B cell (primary cell): ENCODE measurements at regions not wholly inside any gene's neighbourhood (a gene's known extent, or its start where the extent isn't known, plus 50 kb on each side); places are given as distances from the start of the nearest gene placed in this dataset.

Experiments used
- ATAC-seq: fragments of 200-7000 bp; cut with Tn5 transposase; one replicate; pipeline ENCODE4 v1.10.0; 2021; ENCODE audit warnings: low read depth, mild to moderate bottlenecking, moderate number of reproducible peaks, moderate library complexity
- CTCF ChIA-PET: fragments of 350-600 bp; sonication (Branson Sonifier 250); formaldehyde crosslinking; loops from one replicate; lab custom pipeline; 2021; ENCODE audit warnings: antibody characterized with exemption, inconsistent platforms; lab: Charles Lee
- POLR2A ChIA-PET: fragments of 350-600 bp; sonication (Branson Sonifier 250); formaldehyde crosslinking; loops from one replicate; lab custom pipeline; 2021; ENCODE audit warnings: antibody characterized with exemption; lab: Charles Lee
- DNase-seq: peaks from one replicate; pipeline ENCODE4 v3.0.0; 2013
- H2AFZ ChIP-seq: 2 replicates; pipeline ENCODE4 v1.6.1; 2012; ENCODE audit warnings: mild to moderate bottlenecking, low read depth, low read length; ENCODE audit not compliant: insufficient read depth, poor library complexity, severe bottlenecking
- H3K27ac ChIP-seq, 2 donors: 1 replicate in 1 of 2; 2 replicates in 1 of 2; pipeline ENCODE4 v1.5.1; 2012 to 2013; ENCODE audit warnings: low read length in 2 of 2, mild to moderate bottlenecking in 2 of 2, moderate library complexity in 1 of 2
- H3K27me3 ChIP-seq, 4 experiments: fragments of 200-600 bp in 1 of 4; sonication (generic) in 1 of 4; replicated peaks in 1 of 4; 1 replicate in 2 of 4; 2 replicates in 2 of 4; pipeline versions ENCODE4 v1.6.1 to v1.7.0; 2013 to 2016; ENCODE audit warnings: low read length in 3 of 4, mild to moderate bottlenecking in 2 of 4, mixed read lengths in 1 of 4, moderate library complexity in 1 of 4; ENCODE audit not compliant: insufficient read depth in 4 of 4, control insufficient read depth in 3 of 4; ENCODE audit errors: control extremely low read depth in 1 of 4
- H3K36me3 ChIP-seq, 2 experiments: replicated peaks in 1 of 2; 1 replicate in 1 of 2; 2 replicates in 1 of 2; pipeline versions ENCODE4 v1.6.1 to v1.7.1; 2013; ENCODE audit warnings: low read length in 1 of 2; ENCODE audit not compliant: insufficient read depth in 2 of 2, control insufficient read depth in 1 of 2; ENCODE audit errors: control extremely low read depth in 1 of 2, extremely low read depth in 1 of 2
- H3K4me1 ChIP-seq, 2 donors: fragments of 200-600 bp in 1 of 2; sonication (generic) in 1 of 2; 1 replicate in 1 of 2; 2 replicates in 1 of 2; pipeline versions ENCODE4 v1.5.1 to v1.6.1; 2013 to 2017; ENCODE audit warnings: low read length in 2 of 2; ENCODE audit not compliant: control insufficient read depth in 2 of 2, insufficient read depth in 2 of 2
- H3K4me2 ChIP-seq: replicated peaks from 2 replicates; pipeline ENCODE3; 2012; ENCODE audit warnings: mild to moderate bottlenecking, low read depth, low read length; ENCODE audit not compliant: poor library complexity, severe bottlenecking
- H3K4me3 ChIP-seq, 5 experiments: fragments of 200-600 bp in 1 of 5; sonication (generic) in 1 of 5; 1 replicate in 3 of 5; 2 replicates in 2 of 5; pipeline versions ENCODE4 v1.5.1 to v1.7.0; 2011 to 2016; ENCODE audit warnings: low read length in 4 of 5, mild to moderate bottlenecking in 4 of 5, low read depth in 2 of 5, control low read depth in 1 of 5, moderate library complexity in 1 of 5; ENCODE audit not compliant: insufficient read depth in 1 of 5; ENCODE audit errors: control extremely low read depth in 1 of 5, extremely low read depth in 1 of 5
- H3K79me2 ChIP-seq: fragments of 200-600 bp; sonication (generic); one replicate; pipeline ENCODE4 v1.6.0; 2016; ENCODE audit warnings: low read length; ENCODE audit not compliant: control insufficient read depth, insufficient read depth
- H3K9ac ChIP-seq: fragments of 200-600 bp; sonication (generic); 2 replicates; pipeline ENCODE4 v1.6.1; 2017; ENCODE audit warnings: mild to moderate bottlenecking, low read length, moderate library complexity
- H3K9me3 ChIP-seq, 3 donors: one replicate each; pipeline versions ENCODE4 v1.6.1 to v1.7.1; 2013; ENCODE audit warnings: low read length in 2 of 3; ENCODE audit not compliant: control insufficient read depth in 2 of 3, insufficient read depth in 1 of 3; ENCODE audit errors: control extremely low read depth in 1 of 3
- H4K20me1 ChIP-seq: 2 replicates; pipeline ENCODE4 v1.6.0; 2012; ENCODE audit warnings: mild to moderate bottlenecking, low read length; ENCODE audit not compliant: insufficient read depth, control insufficient read depth, poor library complexity, severe bottlenecking
- H3K27ac Mint-ChIP-seq: one replicate; pipeline ENCODE4 v1.8.0; 2021; ENCODE audit warnings: mixed read lengths
- H3K27me3 Mint-ChIP-seq: one replicate; pipeline ENCODE4 v1.8.0; 2021; ENCODE audit warnings: mixed read lengths
- H3K4me1 Mint-ChIP-seq: one replicate; pipeline ENCODE4 v1.8.0; 2021; ENCODE audit warnings: mixed read lengths
- H3K4me3 Mint-ChIP-seq: one replicate; pipeline ENCODE4 v1.8.0; 2021; ENCODE audit warnings: mixed read lengths
- H3K9me3 Mint-ChIP-seq: one replicate; pipeline ENCODE4 v1.8.0; 2022; ENCODE audit warnings: mixed read lengths; ENCODE audit not compliant: insufficient read depth
- EZH2 ChIP-seq: IDR thresholded peaks from 2 replicates; pipeline ENCODE4 v1.6.1; 2012; ENCODE audit warnings: borderline replicate concordance, low read depth, mild to moderate bottlenecking, moderate library complexity, low read length; ENCODE audit not compliant: insufficient read depth, poor library complexity, severe bottlenecking
- WGBS: methylation state at CpG from one replicate; pipeline ENCODE4 v1.1.5; 2013; ENCODE audit warnings: missing lambda C conversion rate; ENCODE audit not compliant: insufficient coverage; 5-methylcytosine and 5-hydroxymethylcytosine counted together
- intact Hi-C: fragments of 100-400 bp; cut with micrococcal nuclease; formaldehyde crosslinking; loops from one replicate; pipeline ENCODE4 v1.10.0; 2022
- TF ChIP-seq, protein P1 (sequence below): fragments of 200-600 bp; IDR thresholded peaks from one replicate; pipeline ENCODE4 v1.8.0; 2022; ENCODE audit warnings: antibody characterized with exemption, mild to moderate bottlenecking

DNA sequence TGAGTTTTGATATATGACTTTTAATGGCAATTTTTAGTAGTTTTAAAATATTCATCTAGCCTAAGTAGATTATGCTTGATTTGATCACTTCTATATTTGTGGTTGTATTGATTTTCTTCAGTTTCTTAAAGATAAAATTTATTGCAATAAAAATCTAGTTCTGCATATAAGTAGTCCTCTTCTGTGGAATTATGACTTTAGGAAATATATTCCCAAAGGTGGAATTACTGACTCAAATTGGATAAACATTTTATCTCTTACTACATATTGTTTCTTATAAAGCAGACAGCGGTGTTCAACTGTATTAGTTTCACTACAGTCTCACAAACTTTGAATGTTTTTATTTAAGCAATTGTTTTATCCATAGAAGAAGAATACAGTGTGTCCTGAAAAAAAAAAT, 883.0 kb upstream of the SEMA6A start:
- no peaks in the 10 kb centered on the region for H3K9me3 ChIP-seq
- TF ChIP-seq, protein P1, sequence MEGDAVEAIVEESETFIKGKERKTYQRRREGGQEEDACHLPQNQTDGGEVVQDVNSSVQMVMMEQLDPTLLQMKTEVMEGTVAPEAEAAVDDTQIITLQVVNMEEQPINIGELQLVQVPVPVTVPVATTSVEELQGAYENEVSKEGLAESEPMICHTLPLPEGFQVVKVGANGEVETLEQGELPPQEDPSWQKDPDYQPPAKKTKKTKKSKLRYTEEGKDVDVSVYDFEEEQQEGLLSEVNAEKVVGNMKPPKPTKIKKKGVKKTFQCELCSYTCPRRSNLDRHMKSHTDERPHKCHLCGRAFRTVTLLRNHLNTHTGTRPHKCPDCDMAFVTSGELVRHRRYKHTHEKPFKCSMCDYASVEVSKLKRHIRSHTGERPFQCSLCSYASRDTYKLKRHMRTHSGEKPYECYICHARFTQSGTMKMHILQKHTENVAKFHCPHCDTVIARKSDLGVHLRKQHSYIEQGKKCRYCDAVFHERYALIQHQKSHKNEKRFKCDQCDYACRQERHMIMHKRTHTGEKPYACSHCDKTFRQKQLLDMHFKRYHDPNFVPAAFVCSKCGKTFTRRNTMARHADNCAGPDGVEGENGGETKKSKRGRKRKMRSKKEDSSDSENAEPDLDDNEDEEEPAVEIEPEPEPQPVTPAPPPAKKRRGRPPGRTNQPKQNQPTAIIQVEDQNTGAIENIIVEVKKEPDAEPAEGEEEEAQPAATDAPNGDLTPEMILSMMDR = no peak
- no peak for TF ChIP-seq EZH2
- Mint-ChIP-seq H3K27ac (no peak overlapping the region), H3K9me3 (no peaks in the 10 kb centered on the region), H3K4me3 (no peak overlapping the region), H3K4me1 (peaks cover 7% of the 10 kb centered on the region), H3K27me3 (peaks cover 9% of the 10 kb centered on the region)
- H2AFZ ChIP-seq = no peak overlapping the region
- H3K4me1 ChIP-seq = peaks cover 5 to 10% of the 10 kb centered on the region in 2 donors
- no peaks in the 10 kb centered on the region for H3K36me3 ChIP-seq
- intact Hi-C loops = loop anchor here (10.0 kb wide), 2 partner anchors 1323 to 1497 kb away; no protein-coding TSS in a partner anchor
- DNase-seq = no peak
- POLR2A ChIA-PET = no interaction called here
- H3K4me3 ChIP-seq = no peak overlapping the region
- H3K27me3 ChIP-seq = peaks cover 0 to 9% (median 4%) of the 10 kb centered on the region in 4 experiments
- no peak for ATAC-seq
- no peaks in the 10 kb centered on the region for H4K20me1 ChIP-seq
- no peak overlapping the region for H3K9ac ChIP-seq
- WGBS = no CpG with 5 or more reads among the region's 1 CpG
- H3K27ac ChIP-seq = no peak overlapping the region
- H3K4me2 ChIP-seq = no peak overlapping the region
- no peaks in the 10 kb centered on the region for H3K79me2 ChIP-seq
- CTCF ChIA-PET = no interaction called here

DNA sequence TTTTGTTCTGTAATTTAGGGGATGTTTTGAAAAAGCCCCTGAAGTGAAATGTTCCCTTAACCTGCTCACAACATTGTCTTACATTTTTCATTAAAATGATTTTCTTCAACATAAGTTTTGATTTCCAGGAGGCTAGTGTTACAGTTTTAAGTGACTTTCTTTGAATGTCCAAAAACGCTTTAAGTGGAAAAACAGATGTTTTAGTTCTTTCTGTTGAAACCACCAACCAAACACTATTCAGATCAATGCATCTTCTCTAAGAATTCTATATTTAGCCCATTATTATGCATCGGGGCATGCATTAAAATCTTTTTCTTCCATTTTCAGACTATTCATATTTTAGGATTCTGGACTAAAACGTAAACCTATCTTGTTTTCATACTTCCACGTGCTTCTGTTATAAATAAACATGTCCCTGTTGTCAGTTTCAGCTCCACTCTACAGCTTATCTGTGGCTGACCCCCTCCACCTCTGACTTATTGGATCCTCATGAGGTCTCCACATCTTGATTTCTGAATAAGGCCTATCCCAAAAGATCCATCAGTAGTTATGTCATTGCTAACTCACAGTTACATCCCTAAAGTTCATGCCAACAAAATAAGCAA, 882.3 kb upstream of the SEMA6A start:
- H3K9ac ChIP-seq = no peak overlapping the region
- intact Hi-C loops = loop anchor here (10.0 kb wide), 2 partner anchors 1322 to 1498 kb away; no protein-coding TSS in a partner anchor
- H3K27ac ChIP-seq = no peak overlapping the region
- Mint-ChIP-seq H3K4me3 (no peak overlapping the region), H3K9me3 (no peaks in the 10 kb centered on the region), H3K4me1 (peaks cover 7% of the 10 kb centered on the region), H3K27me3 (peaks cover 9% of the 10 kb centered on the region), H3K27ac (no peak overlapping the region)
- H3K4me3 ChIP-seq = no peak overlapping the region
- ChIA-PET POLR2A (no interaction called here), CTCF (no interaction called here)
- ATAC-seq (no peak), DNase-seq (no peak)
- H3K79me2 ChIP-seq = no peaks in the 10 kb centered on the region
- TF ChIP-seq, protein P1 = no peak
- TF ChIP-seq EZH2 = no peak
- peaks cover 0 to 9% (median 4%) of the 10 kb centered on the region in 4 experiments for H3K27me3 ChIP-seq
- H3K36me3 ChIP-seq = no peaks in the 10 kb centered on the region
- no peak overlapping the region for H2AFZ ChIP-seq
- H4K20me1 ChIP-seq = no peaks in the 10 kb centered on the region
- H3K4me2 ChIP-seq = no peak overlapping the region
- peaks cover 5 to 10% of the 10 kb centered on the region in 2 donors for H3K4me1 ChIP-seq
- 80% methylated on average over 2 of the region's 4 CpGs for whole genome bisulfite sequencing
- H3K9me3 ChIP-seq = no peaks in the 10 kb centered on the region
